A549 (cell line): ENCODE measurements at regions not wholly inside any gene's neighbourhood (a gene's known extent, or its start where the extent isn't known, plus 50 kb on each side); places are given as distances from the start of the nearest gene placed in this dataset.

ENCODE experiments used
- ATAC-seq, 2 experiments: fragments of 200-7000 bp in 1 of 2; fragments of >200 bp in 1 of 2; cut with Nextera tagmentation in 1 of 2; cut with Tn5 transposase in 1 of 2; 3 replicates each; pipeline versions ENCODE4 v1.8.0 to v1.9.1; 2018 to 2020; ENCODE audit warnings: mild to moderate bottlenecking in 1 of 2, moderate library complexity in 1 of 2
- CTCF ChIA-PET: fragments of 300-600 bp; sonication (Branson Sonifier 250); formaldehyde crosslinking; extraction: SDS; loops from one replicate; lab custom pipeline; 2021; ENCODE audit warnings: antibody characterized with exemption, inconsistent platforms; lab: Yijun Ruan, JAX
- POLR2A ChIA-PET: fragments of 350-600 bp; formaldehyde crosslinking; extraction: SDS; loops from one replicate; lab custom pipeline; 2021; ENCODE audit warnings: antibody characterized with exemption, inconsistent platforms; lab: Yijun Ruan, JAX
- DNase-seq, 2 experiments: peaks; one replicate each; pipeline versions ENCODE4 v3.0.0 to v3.0.0-alpha.2; 2011 to 2016; ENCODE audit warnings: low read depth in 1 of 2, low spot score in 1 of 2
- FAIRE-seq: peaks from 2 replicates; lab custom pipeline; 2011; peaks lifted over from hg19 to GRCh38; lab: Jason Lieb, UNC
- H3K27ac ChIP-seq, 2 experiments: fragments of >200 bp; sonication (Bioruptor Twin); formaldehyde crosslinking; 3 replicates each; pipeline ENCODE4 v1.5.1; 2016 to 2017
- H3K4me1 ChIP-seq: fragments of >200 bp; sonication (Bioruptor Twin); formaldehyde crosslinking; 3 replicates; pipeline ENCODE4 v1.6.1; 2016
- H3K4me2 ChIP-seq: fragments of >200 bp; sonication (Bioruptor Twin); formaldehyde crosslinking; 3 replicates; pipeline ENCODE4 v1.6.1; 2016
- H3K4me3 ChIP-seq: fragments of >200 bp; sonication (Bioruptor Twin); formaldehyde crosslinking; 3 replicates; pipeline ENCODE4 v1.5.1; 2016
- H3K9me3 ChIP-seq: fragments of >200 bp; sonication (Bioruptor Twin); formaldehyde crosslinking; 3 replicates; pipeline ENCODE4 v1.6.1; 2016
- CEBPB ChIP-seq, 2 experiments: fragments of >200 bp in 1 of 2; sonication (Bioruptor Twin) in 1 of 2; formaldehyde crosslinking in 1 of 2; IDR thresholded peaks; 2 replicates each; pipeline ENCODE4 v1.6.1; 2012 to 2016
- CHD4 ChIP-seq: fragments of 200-600 bp; sonication (generic); IDR thresholded peaks from 2 replicates; pipeline ENCODE4 v1.6.1; 2016; ENCODE audit warnings: antibody characterized with exemption, mild to moderate bottlenecking, borderline replicate concordance
- ESRRA ChIP-seq: fragments of 150-350 bp; IDR thresholded peaks from 2 replicates; pipeline ENCODE4 v1.6.1; 2014; ENCODE audit warnings: mild to moderate bottlenecking, low read length, borderline replicate concordance
- FOSL2 ChIP-seq, 2 experiments: fragments of 450-650 bp in 1 of 2; fragments of >200 bp in 1 of 2; sonication (Bioruptor Twin) in 1 of 2; formaldehyde crosslinking; IDR thresholded peaks; 2 replicates each; pipeline versions ENCODE4 v1.5.0 to v1.6.1; 2016 to 2020; ENCODE audit warnings: mild to moderate bottlenecking in 1 of 2, moderate library complexity in 1 of 2
- FOXS1 ChIP-seq: fragments of 250-450 bp; sonication (Bioruptor Pico); IDR thresholded peaks from 2 replicates; pipeline ENCODE4 v1.5.0; 2020; ENCODE audit warnings: mild to moderate bottlenecking, moderate library complexity
- JUNB ChIP-seq: fragments of >200 bp; sonication (Bioruptor Twin); formaldehyde crosslinking; IDR thresholded peaks from 2 replicates; pipeline ENCODE4 v1.6.1; 2016
- KDM5A ChIP-seq: fragments of 200-600 bp; sonication (generic); IDR thresholded peaks from 2 replicates; pipeline ENCODE4 v1.6.1; 2016; ENCODE audit warnings: antibody characterized with exemption, mild to moderate bottlenecking
- MAFK ChIP-seq: fragments of 450-650 bp; IDR thresholded peaks from 2 replicates; pipeline ENCODE4 v1.6.1; 2014; ENCODE audit not compliant: partially characterized antibody
- NR3C1 ChIP-seq: fragments of >200 bp; sonication (Bioruptor Twin); formaldehyde crosslinking; IDR thresholded peaks from 3 replicates; pipeline ENCODE4 v1.6.1; 2017
- POLR2AphosphoS2 ChIP-seq: conservative IDR thresholded peaks from 2 replicates; pipeline ENCODE4 v1.6.1; 2012; ENCODE audit warnings: low read length, improper control_type of control experiment, inconsistent platforms
- RFX5 ChIP-seq: fragments of 450-650 bp; IDR thresholded peaks from 2 replicates; pipeline ENCODE4 v1.7.1; 2014; ENCODE audit warnings: antibody characterized with exemption, mild to moderate bottlenecking, moderate library complexity
- SMC3 ChIP-seq: fragments of >200 bp; sonication (Bioruptor Twin); formaldehyde crosslinking; IDR thresholded peaks from 3 replicates; pipeline ENCODE4 v1.6.1; 2018; ENCODE audit warnings: inconsistent platforms
- SREBF2 ChIP-seq: fragments of 450-650 bp; IDR thresholded peaks from 2 replicates; pipeline ENCODE4 v1.6.1; 2014; ENCODE audit warnings: mild to moderate bottlenecking, moderate library complexity
- WGBS: methylation state at CpG from one replicate; pipeline ENCODE4 v1.1.6; 2017; ENCODE audit errors: missing lambda C conversion rate; 5-methylcytosine and 5-hydroxymethylcytosine counted together
- TF ChIP-seq, protein P1 (sequence below): IDR thresholded peaks from 2 replicates; pipeline ENCODE4 v1.6.1; 2012
- TF ChIP-seq, protein P2 (sequence below): fragments of 250-450 bp; sonication (Bioruptor Pico); IDR thresholded peaks from 2 replicates; pipeline ENCODE4 v1.5.0; 2020; ENCODE audit warnings: low read depth, mild to moderate bottlenecking, moderate library complexity
- TF ChIP-seq, protein P3 (sequence below): fragments of >200 bp; sonication (Bioruptor Twin); formaldehyde crosslinking; IDR thresholded peaks from 3 replicates; pipeline ENCODE4 v1.6.1; 2016
- TF ChIP-seq, protein P4 (sequence below): fragments of >200 bp; sonication (Bioruptor Twin); formaldehyde crosslinking; IDR thresholded peaks from 3 replicates; pipeline ENCODE4 v1.5.1; 2016
- TF ChIP-seq, protein P5 (sequence below): fragments of 450-650 bp; IDR thresholded peaks from 2 replicates; pipeline ENCODE4 v1.6.1; 2014; ENCODE audit warnings: antibody characterized with exemption

DNA sequence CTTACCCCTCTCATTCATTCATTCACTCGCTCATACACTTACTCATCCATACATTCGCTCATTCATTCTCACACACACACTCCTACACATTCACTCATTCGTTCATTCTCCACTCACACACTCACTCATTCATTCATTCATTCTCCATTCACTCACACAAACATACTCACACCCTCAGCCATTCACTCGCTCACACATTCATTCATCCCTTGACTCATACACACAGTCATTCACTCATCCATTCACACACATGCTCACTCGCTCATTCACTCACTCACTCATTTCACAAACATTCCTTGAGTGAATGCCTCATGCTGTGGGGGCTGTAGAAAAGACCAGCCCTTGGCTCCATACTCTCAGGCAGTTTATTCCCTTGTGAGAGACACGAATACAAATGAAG, 151.1 kb upstream of the MAMLD1 start:
- POLR2A ChIA-PET = no interaction called here
- Histone ChIP-seq H3K4me3 (no peak overlapping the region), H3K4me1 (no peaks in the 10 kb centered on the region), H3K9me3 (no peaks in the 10 kb centered on the region), H3K4me2 (no peak overlapping the region), H3K27ac (no peak overlapping the region)
- CTCF ChIA-PET = interaction anchor here (1.0 to 1.5 kb wide), 2 partner anchors 18 to 40 kb away, joined by 3 to 4 read pairs; no protein-coding TSS in a partner anchor
- DNase-seq (no peak), FAIRE-seq (no peak), ATAC-seq (no peak)
- TF ChIP-seq ESRRA (no peak), POLR2AphosphoS2 (no peak), CHD4 (no peak), SMC3 (no peak), CEBPB (IDR thresholded peaks at IDR 0.05) (no peak), NR3C1 (no peak), FOXS1 (no peak), SREBF2 (no peak), JUNB (no peak), MAFK (no peak), FOSL2 (IDR thresholded peaks at IDR 0.05) (no peak), FOSL2 (CRISPR knock-in tag; IDR thresholded peaks at IDR 0.05) (no peak)
- TF ChIP-seq, protein P1, sequence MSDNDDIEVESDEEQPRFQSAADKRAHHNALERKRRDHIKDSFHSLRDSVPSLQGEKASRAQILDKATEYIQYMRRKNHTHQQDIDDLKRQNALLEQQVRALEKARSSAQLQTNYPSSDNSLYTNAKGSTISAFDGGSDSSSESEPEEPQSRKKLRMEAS = no peak
- TF ChIP-seq, protein P2, sequence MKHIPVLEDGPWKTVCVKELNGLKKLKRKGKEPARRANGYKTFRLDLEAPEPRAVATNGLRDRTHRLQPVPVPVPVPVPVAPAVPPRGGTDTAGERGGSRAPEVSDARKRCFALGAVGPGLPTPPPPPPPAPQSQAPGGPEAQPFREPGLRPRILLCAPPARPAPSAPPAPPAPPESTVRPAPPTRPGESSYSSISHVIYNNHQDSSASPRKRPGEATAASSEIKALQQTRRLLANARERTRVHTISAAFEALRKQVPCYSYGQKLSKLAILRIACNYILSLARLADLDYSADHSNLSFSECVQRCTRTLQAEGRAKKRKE (CRISPR knock-in tag) = no peak
- TF ChIP-seq, protein P3, sequence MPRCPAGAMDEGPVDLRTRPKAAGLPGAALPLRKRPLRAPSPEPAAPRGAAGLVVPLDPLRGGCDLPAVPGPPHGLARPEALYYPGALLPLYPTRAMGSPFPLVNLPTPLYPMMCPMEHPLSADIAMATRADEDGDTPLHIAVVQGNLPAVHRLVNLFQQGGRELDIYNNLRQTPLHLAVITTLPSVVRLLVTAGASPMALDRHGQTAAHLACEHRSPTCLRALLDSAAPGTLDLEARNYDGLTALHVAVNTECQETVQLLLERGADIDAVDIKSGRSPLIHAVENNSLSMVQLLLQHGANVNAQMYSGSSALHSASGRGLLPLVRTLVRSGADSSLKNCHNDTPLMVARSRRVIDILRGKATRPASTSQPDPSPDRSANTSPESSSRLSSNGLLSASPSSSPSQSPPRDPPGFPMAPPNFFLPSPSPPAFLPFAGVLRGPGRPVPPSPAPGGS = no peak
- TF ChIP-seq, protein P4, sequence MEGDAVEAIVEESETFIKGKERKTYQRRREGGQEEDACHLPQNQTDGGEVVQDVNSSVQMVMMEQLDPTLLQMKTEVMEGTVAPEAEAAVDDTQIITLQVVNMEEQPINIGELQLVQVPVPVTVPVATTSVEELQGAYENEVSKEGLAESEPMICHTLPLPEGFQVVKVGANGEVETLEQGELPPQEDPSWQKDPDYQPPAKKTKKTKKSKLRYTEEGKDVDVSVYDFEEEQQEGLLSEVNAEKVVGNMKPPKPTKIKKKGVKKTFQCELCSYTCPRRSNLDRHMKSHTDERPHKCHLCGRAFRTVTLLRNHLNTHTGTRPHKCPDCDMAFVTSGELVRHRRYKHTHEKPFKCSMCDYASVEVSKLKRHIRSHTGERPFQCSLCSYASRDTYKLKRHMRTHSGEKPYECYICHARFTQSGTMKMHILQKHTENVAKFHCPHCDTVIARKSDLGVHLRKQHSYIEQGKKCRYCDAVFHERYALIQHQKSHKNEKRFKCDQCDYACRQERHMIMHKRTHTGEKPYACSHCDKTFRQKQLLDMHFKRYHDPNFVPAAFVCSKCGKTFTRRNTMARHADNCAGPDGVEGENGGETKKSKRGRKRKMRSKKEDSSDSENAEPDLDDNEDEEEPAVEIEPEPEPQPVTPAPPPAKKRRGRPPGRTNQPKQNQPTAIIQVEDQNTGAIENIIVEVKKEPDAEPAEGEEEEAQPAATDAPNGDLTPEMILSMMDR = no peak
- TF ChIP-seq, protein P5, sequence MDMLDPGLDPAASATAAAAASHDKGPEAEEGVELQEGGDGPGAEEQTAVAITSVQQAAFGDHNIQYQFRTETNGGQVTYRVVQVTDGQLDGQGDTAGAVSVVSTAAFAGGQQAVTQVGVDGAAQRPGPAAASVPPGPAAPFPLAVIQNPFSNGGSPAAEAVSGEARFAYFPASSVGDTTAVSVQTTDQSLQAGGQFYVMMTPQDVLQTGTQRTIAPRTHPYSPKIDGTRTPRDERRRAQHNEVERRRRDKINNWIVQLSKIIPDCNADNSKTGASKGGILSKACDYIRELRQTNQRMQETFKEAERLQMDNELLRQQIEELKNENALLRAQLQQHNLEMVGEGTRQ = no peak
- 49% methylated on average over 6 of the region's 6 CpGs for WGBS

DNA sequence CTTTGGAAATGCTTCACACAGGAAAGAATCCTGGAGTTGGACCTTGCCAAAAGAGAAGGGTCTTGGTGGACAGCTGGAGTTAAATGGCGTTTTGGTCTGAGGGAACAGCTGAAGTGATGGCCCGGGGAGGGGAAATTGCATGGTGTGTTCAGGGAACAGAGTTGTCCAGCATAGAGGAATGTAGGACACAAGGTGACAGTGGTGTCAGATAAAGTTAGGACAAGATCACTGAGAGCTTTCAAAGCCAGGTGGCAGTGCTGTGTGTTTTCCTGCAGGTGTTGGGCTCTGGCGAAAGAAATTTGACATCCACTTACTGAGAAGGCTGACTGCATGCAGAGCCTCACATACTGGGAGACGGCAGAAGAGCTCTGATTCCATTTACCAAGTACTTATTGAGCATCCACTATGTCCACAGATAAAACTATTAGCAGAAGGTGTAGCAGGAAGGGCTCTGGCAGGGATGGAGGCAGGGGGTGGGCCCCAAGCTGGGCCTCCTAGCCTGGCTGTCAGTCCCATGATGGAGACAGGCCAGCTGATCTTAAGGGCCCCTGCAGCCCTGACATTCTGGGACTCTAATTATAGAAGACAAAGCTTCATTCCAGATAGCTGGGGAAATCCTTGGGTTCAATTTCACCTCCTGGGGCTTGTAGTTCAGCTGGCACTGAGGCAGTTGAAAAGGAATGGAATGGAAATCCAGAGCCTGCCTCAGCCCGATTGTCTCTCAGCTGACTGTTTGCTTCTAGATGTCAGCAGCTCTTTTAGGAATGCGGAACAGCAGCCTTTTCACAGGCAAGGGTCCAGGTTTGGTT, 150.2 kb upstream of the MAMLD1 start:
- ATAC-seq = no peak
- H3K4me3 ChIP-seq = no peak overlapping the region
- TF ChIP-seq KDM5A = no peak
- no peak for TF ChIP-seq RFX5
- TF ChIP-seq POLR2AphosphoS2 = no peak
- no peak overlapping the region for H3K27ac ChIP-seq
- POLR2A ChIA-PET = no interaction called here
- 81% methylated on average over 5 of the region's 6 CpGs for WGBS
- no peak for DNase-seq
- no peak overlapping the region for H3K4me2 ChIP-seq
- H3K4me1 ChIP-seq = no peaks in the 10 kb centered on the region
- no peak for FAIRE-seq
- CTCF ChIA-PET = interaction anchor here (0.9 to 1.6 kb wide), 4 partner anchors 8 to 149 kb away, joined by 3 to 5 read pairs (median 4); no protein-coding TSS in a partner anchor
- H3K9me3 ChIP-seq = no peaks in the 10 kb centered on the region
